GM20000 (cell line): ENCODE measurements at regions not wholly inside any gene's neighbourhood (a gene's known extent, or its start where the extent isn't known, plus 50 kb on each side); places are given as distances from the start of the nearest gene placed in this dataset.

ENCODE experiments used
- DNase-seq: peaks from one replicate; pipeline ENCODE4 v3.0.0; 2012; ENCODE audit warnings: low spot score
- TF ChIP-seq, protein P1 (sequence below): IDR thresholded peaks from 2 replicates; pipeline ENCODE4 v1.5.1; 2012; ENCODE audit warnings: mild to moderate bottlenecking, control low read depth; ENCODE audit errors: extremely low read depth, missing control alignments

DNA sequence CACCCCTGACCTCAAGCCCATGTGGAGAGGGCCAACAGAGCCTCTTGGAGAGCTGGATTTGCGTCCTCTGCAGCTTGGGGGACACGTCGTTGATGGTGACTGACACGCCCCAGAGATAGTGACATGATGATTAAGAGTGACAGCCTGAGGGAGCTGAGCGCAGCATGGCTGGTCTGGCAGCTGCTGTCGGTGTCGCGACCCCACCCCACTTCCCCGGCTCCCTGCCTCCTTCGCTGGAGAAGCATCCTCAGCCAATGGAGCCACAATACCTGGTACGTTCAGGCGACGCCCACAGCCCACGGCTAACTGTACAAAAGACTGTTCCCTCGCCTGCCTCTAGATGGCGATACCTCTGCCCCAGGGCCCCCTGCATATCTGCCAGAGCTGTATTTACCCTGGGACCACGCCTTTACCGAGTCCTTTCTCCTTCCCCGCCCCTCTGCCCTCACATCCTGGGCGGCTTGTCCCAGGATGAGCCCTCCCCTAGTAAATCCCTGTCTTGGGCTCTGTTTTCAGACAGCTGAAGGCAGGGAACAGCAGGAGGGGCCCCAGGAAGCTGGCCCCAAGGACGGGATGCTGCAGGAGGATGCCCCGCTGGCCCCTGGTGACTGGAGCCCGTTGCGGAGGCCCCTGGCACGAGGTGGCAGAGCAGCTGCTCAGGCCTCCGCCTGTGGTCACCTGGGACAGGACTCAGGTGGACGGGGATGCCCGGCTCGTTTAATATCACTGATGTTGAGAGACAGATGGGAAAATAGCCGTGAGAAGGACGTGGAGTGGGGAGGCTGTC is 90.6 kb downstream of the RPS6KA4 start:
- TF ChIP-seq, protein P1, sequence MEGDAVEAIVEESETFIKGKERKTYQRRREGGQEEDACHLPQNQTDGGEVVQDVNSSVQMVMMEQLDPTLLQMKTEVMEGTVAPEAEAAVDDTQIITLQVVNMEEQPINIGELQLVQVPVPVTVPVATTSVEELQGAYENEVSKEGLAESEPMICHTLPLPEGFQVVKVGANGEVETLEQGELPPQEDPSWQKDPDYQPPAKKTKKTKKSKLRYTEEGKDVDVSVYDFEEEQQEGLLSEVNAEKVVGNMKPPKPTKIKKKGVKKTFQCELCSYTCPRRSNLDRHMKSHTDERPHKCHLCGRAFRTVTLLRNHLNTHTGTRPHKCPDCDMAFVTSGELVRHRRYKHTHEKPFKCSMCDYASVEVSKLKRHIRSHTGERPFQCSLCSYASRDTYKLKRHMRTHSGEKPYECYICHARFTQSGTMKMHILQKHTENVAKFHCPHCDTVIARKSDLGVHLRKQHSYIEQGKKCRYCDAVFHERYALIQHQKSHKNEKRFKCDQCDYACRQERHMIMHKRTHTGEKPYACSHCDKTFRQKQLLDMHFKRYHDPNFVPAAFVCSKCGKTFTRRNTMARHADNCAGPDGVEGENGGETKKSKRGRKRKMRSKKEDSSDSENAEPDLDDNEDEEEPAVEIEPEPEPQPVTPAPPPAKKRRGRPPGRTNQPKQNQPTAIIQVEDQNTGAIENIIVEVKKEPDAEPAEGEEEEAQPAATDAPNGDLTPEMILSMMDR, result peak; percentile 78
- peak; percentile 79 for DNase-seq

- no peak for DNase-seq
- TF ChIP-seq, protein P1, result no peak
These were observed 91.2 kb downstream of the RPS6KA4 start for GRCh38 chr11:64450168-64450560.

DNA sequence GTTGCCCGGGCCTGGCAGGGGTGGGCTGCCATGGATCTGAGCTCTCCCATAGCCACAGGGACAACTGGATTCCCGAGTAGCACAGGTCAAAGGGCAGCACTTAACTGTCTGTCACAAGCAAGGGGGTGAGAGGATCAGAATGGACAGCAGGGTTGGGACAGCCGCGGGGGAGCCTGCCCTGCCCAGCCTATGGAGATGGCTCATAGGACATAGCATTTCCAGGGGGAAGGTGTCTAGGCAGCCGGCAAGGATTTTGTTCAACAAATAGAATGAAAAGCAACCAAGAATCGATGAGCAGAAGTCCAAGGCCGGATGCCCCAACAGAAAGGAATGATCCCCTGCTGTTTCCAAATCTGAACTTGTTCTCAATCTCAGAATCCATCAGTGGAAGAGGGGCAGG is 92.9 kb downstream of the RPS6KA4 start:
- TF ChIP-seq, protein P1, result no peak

GRCh38 chr11:64453466-64453865 is 94.5 kb downstream of the RPS6KA4 start:
- TF ChIP-seq, protein P1, result no peak
- no peak for DNase-seq

More for the DNA sequence above, 92.9 kb downstream of the RPS6KA4 start:
- DNase-seq, result no peak

- TF ChIP-seq, protein P1, result no peak
- DNase-seq, result no peak
These were observed 96.7 kb downstream of the RPS6KA4 start for GRCh38 chr11:64455456-64456261.

- no peak for DNase-seq
- TF ChIP-seq, protein P1, result no peak
These were observed 97.8 kb downstream of the RPS6KA4 start for GRCh38 chr11:64456509-64457320.
